GM23338 (cell line): ENCODE measurements at regions not wholly inside any gene's neighbourhood (a gene's known extent, or its start where the extent isn't known, plus 50 kb on each side); places are given as distances from the start of the nearest gene placed in this dataset.

Source experiments
- CREB1 ChIP-seq: fragments of 250-450 bp; sonication (Bioruptor Pico); IDR thresholded peaks from 2 replicates; pipeline ENCODE4 v1.5.0; 2020; ENCODE audit warnings: low read depth, mild to moderate bottlenecking, moderate library complexity
- EZH2 ChIP-seq: fragments of 200-600 bp; sonication (generic); IDR thresholded peaks from one replicate; pipeline ENCODE4 v1.8.0; 2017; ENCODE audit warnings: antibody characterized with exemption, mild to moderate bottlenecking, low read depth; ENCODE audit not compliant: unreplicated experiment
- POLR2AphosphoS5 ChIP-seq: IDR thresholded peaks from 2 replicates; pipeline ENCODE4 v1.6.1; 2016; ENCODE audit warnings: antibody characterized with exemption, low read depth
- STAT1 ChIP-seq: IDR thresholded peaks from one replicate; pipeline ENCODE4 v1.6.1; 2016; ENCODE audit warnings: antibody characterized with exemption; ENCODE audit not compliant: unreplicated experiment
- TF ChIP-seq, protein P1 (sequence below), 2 experiments: fragments of 200-600 bp in 1 of 2; sonication (generic) in 1 of 2; conservative IDR thresholded peaks; 2 replicates each; pipeline versions ENCODE4 v1.5.1 to v1.6.1; 2016 to 2017; ENCODE audit warnings: antibody characterized with exemption in 2 of 2, low read depth in 2 of 2, mild to moderate bottlenecking in 2 of 2, moderate library complexity in 1 of 2

DNA sequence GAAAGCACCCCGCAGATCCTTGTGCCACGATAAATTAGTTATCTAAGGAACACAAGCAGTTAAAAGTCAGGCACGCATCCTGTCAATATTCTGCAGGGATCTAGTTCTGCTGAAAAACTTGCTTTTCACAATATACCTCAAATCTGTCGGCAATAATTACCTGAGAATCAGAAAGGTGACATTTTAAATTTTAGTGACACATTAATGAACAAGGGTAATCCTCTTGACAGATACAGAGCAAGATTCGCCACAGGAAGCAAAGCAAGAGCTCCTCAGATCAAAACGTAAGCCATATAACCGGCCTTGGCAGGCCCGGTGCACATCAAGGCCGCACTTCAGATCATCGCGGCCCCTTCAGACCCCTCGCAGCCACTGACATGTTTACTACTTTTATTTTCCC lies 185.7 kb downstream of the ATPSCKMT start:
- TF ChIP-seq POLR2AphosphoS5 (no peak), CREB1 (CRISPR knock-in tag) (no peak), EZH2 (no peak), STAT1 (no peak)
- TF ChIP-seq, protein P1, sequence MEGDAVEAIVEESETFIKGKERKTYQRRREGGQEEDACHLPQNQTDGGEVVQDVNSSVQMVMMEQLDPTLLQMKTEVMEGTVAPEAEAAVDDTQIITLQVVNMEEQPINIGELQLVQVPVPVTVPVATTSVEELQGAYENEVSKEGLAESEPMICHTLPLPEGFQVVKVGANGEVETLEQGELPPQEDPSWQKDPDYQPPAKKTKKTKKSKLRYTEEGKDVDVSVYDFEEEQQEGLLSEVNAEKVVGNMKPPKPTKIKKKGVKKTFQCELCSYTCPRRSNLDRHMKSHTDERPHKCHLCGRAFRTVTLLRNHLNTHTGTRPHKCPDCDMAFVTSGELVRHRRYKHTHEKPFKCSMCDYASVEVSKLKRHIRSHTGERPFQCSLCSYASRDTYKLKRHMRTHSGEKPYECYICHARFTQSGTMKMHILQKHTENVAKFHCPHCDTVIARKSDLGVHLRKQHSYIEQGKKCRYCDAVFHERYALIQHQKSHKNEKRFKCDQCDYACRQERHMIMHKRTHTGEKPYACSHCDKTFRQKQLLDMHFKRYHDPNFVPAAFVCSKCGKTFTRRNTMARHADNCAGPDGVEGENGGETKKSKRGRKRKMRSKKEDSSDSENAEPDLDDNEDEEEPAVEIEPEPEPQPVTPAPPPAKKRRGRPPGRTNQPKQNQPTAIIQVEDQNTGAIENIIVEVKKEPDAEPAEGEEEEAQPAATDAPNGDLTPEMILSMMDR (conservative IDR thresholded peaks at IDR 0.05; ENCODE audit: low read depth in 2 of 2), result no peak
